HT-29 (cell line): ENCODE measurements at regions not wholly inside any gene's neighbourhood (a gene's known extent, or its start where the extent isn't known, plus 50 kb on each side); places are given as distances from the start of the nearest gene placed in this dataset.
A peak's percentile ranks its signal among the peaks of the same experiment; 100 is the strongest.
"Not testable (repeated sequence)": the region's sequence is repeated elsewhere in the genome, so short reads cannot be mapped to it uniquely, and the experiment has no call there.

Experiments used
- DNase-seq: peaks from one replicate; pipeline ENCODE4 v3.0.0-alpha.2; 2015; ENCODE audit warnings: low spot score

GRCh38 chr3:181919375-181919774 lies 207.7 kb downstream of the SOX2 start:
- no peak for DNase-seq

GRCh38 chr3:181920409-181920808 lies 208.7 kb downstream of the SOX2 start:
- no peak for DNase-seq

GRCh38 chr3:181921220-181921619 lies 209.5 kb downstream of the SOX2 start:
- DNase-seq = no peak

- not testable (repeated sequence) for DNase-seq
Observed at GRCh38 chr3:181925841-181926240, 214.1 kb downstream of the SOX2 start.

- DNase-seq = no peak
Observed at GRCh38 chr3:181929501-181929900, 217.8 kb downstream of the SOX2 start.

GRCh38 chr3:181930105-181930504 lies 218.4 kb downstream of the SOX2 start:
- DNase-seq = no peak

- no peak for DNase-seq
Observed at GRCh38 chr3:181932039-181932438, 220.3 kb downstream of the SOX2 start.

GRCh38 chr3:181933052-181933618 lies 221.4 kb downstream of the SOX2 start:
- no peak for DNase-seq

GRCh38 chr3:181935915-181936314 lies 224.2 kb downstream of the SOX2 start:
- DNase-seq = no peak

GRCh38 chr3:181936774-181937173 lies 225.0 kb downstream of the SOX2 start:
- DNase-seq = no peak

GRCh38 chr3:181938580-181938979 lies 226.9 kb downstream of the SOX2 start:
- not testable (repeated sequence) for DNase-seq

- DNase-seq = no peak
Observed at GRCh38 chr3:181940703-181941102, 229.0 kb downstream of the SOX2 start.

- no peak for DNase-seq
Observed at GRCh38 chr3:181941250-181941649, 229.5 kb downstream of the SOX2 start.

- DNase-seq = no peak
Observed at GRCh38 chr3:181943285-181943684, 231.6 kb downstream of the SOX2 start.

GRCh38 chr3:181947606-181948005 lies 235.9 kb downstream of the SOX2 start:
- DNase-seq = peak; percentile 4

GRCh38 chr3:181948286-181948685 lies 236.6 kb downstream of the SOX2 start:
- peak; percentile 68 for DNase-seq

- no peak for DNase-seq
Observed at GRCh38 chr3:181952221-181952620, 240.5 kb downstream of the SOX2 start.

- DNase-seq = no peak
Observed at GRCh38 chr3:181952929-181953328, 241.2 kb downstream of the SOX2 start.

GRCh38 chr3:181955566-181955965 lies 243.8 kb downstream of the SOX2 start:
- DNase-seq = no peak

- DNase-seq = no peak
Observed at GRCh38 chr3:181956122-181956521, 244.4 kb downstream of the SOX2 start.

- DNase-seq = no peak
Observed at GRCh38 chr3:181966393-181966792, 254.7 kb downstream of the SOX2 start.

GRCh38 chr3:181969925-181970324 lies 258.2 kb downstream of the SOX2 start:
- no peak for DNase-seq

- DNase-seq = no peak
Observed at GRCh38 chr3:181971424-181971823, 259.7 kb downstream of the SOX2 start.

- no peak for DNase-seq
Observed at GRCh38 chr3:181974198-181974597, 262.5 kb downstream of the SOX2 start.
